Tibial nerve (tissue), 4 donors: ENCODE measurements at regions not wholly inside any gene's neighbourhood (a gene's known extent, or its start where the extent isn't known, plus 50 kb on each side); places are given as distances from the start of the nearest gene placed in this dataset.

Source experiments
- CTCF ChIP-seq, 5 experiments: fragments of 200-600 bp in 3 of 5; fragments of 450-650 bp in 2 of 5; sonication (generic) in 3 of 5; IDR thresholded peaks; one replicate each; pipeline ENCODE4 v1.5.1; 2016 to 2019; ENCODE audit warnings: antibody characterized with exemption in 5 of 5, mild to moderate bottlenecking in 3 of 5, moderate library complexity in 2 of 5
- EP300 ChIP-seq, 2 donors: sonication (generic); formaldehyde crosslinking; IDR thresholded peaks; one replicate each; pipeline ENCODE4 v1.6.1; 2017; ENCODE audit warnings: antibody characterized with exemption in 2 of 2, mild to moderate bottlenecking in 1 of 2
- POLR2A ChIP-seq, 2 donors: fragments of 450-650 bp; IDR thresholded peaks; one replicate each; pipeline ENCODE4 v1.6.1; 2017; ENCODE audit warnings: antibody characterized with exemption in 2 of 2, mild to moderate bottlenecking in 2 of 2, moderate library complexity in 2 of 2

DNA sequence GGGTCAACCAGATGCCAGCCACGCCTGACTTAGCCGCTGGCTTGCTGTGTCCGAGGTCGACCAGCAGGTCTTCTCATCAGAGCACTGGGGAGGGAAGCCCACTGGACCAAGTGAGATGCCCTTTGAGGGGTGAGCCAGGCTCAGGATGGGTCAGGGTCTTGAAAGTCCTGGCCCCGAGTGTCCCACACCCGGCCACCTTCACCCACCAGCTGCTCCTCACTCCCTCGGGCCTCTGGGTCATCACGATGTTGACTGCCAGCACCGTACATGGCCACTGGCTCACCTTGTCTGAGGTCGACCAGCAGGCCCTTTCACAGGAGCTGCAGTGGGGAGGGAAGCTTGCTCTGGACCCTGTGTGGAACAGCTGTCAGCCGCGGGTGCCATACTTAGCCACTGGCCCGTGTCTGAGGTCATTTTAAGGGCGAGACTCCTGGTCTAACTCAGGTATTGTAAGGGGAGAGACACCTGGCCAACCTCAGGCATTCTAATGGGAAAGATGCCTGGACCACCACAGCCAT lies 1361.3 kb downstream of the UQCRFS1 start:
- TF ChIP-seq EP300 (IDR thresholded peaks at IDR 0.05) (no peak), CTCF (IDR thresholded peaks at IDR 0.05) (no peak), POLR2A (IDR thresholded peaks at IDR 0.05) (no peak)
